Keratinocyte (primary cell): ENCODE measurements at regions not wholly inside any gene's neighbourhood (a gene's known extent, or its start where the extent isn't known, plus 50 kb on each side); places are given as distances from the start of the nearest gene placed in this dataset.

ENCODE experiments used
- EZH2 ChIP-seq: IDR thresholded peaks from one replicate; pipeline ENCODE4 v1.6.1; 2012; ENCODE audit warnings: inconsistent platforms, mild to moderate bottlenecking, low read length, moderate library complexity
- TF ChIP-seq, protein P1 (sequence below), 3 experiments: IDR thresholded peaks in 1 of 3; conservative IDR thresholded peaks in 1 of 3; optimal IDR thresholded peaks in 1 of 3; 2 replicates in 2 of 3; 3 replicates in 1 of 3; pipeline versions ENCODE3 to v1.5.1; 2011; ENCODE audit warnings: low read length in 3 of 3, mild to moderate bottlenecking in 3 of 3, moderate library complexity in 2 of 3, control low read depth in 1 of 3, inconsistent platforms in 1 of 3; ENCODE audit not compliant: insufficient read depth in 2 of 3; ENCODE audit errors: extremely low read depth in 1 of 3

DNA sequence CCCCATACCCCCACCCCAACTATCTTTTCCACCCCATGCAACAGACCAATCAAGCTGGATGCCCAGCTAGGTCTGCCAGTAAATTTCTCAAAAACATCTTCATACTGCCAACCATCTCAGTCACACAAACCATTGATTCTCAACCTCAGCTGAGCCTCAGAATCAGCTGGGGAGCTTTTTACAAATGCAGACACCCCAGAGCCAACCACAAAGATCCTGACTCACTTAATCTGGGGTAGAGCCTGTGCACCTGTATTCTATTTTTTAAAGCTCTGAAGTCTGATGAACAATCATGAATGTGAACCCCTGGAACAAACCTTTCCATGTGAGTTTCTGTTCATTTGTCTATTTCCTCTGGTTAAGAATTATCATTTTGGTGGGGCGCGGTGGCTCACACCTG is 66.0 kb downstream of the ZNF281 start:
- TF ChIP-seq, protein P1, sequence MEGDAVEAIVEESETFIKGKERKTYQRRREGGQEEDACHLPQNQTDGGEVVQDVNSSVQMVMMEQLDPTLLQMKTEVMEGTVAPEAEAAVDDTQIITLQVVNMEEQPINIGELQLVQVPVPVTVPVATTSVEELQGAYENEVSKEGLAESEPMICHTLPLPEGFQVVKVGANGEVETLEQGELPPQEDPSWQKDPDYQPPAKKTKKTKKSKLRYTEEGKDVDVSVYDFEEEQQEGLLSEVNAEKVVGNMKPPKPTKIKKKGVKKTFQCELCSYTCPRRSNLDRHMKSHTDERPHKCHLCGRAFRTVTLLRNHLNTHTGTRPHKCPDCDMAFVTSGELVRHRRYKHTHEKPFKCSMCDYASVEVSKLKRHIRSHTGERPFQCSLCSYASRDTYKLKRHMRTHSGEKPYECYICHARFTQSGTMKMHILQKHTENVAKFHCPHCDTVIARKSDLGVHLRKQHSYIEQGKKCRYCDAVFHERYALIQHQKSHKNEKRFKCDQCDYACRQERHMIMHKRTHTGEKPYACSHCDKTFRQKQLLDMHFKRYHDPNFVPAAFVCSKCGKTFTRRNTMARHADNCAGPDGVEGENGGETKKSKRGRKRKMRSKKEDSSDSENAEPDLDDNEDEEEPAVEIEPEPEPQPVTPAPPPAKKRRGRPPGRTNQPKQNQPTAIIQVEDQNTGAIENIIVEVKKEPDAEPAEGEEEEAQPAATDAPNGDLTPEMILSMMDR (optimal IDR thresholded peaks at IDR 0.05 in 1 of 3, IDR thresholded peaks at IDR 0.05 in 1 of 3, conservative IDR thresholded peaks at IDR 0.05 in 1 of 3; ENCODE audit: extremely low read depth in 1 of 3, insufficient read depth in 2 of 3, low read length in 3 of 3) = no peak
- TF ChIP-seq EZH2 = no peak
